ENCODE measurements at regions not wholly inside any gene's neighbourhood (a gene's known extent, or its start where the extent isn't known, plus 50 kb on each side); places are given as distances from the start of the nearest gene placed in this dataset.

- no peak overlapping the region for H3K4me3 ChIP-seq (ENCODE audit: low read length, poor library complexity, severe bottlenecking)
- H3K4me2 ChIP-seq (ENCODE audit: low read depth, low read length, poor library complexity, severe bottlenecking), result no peak overlapping the region
- TF ChIP-seq, protein P1, sequence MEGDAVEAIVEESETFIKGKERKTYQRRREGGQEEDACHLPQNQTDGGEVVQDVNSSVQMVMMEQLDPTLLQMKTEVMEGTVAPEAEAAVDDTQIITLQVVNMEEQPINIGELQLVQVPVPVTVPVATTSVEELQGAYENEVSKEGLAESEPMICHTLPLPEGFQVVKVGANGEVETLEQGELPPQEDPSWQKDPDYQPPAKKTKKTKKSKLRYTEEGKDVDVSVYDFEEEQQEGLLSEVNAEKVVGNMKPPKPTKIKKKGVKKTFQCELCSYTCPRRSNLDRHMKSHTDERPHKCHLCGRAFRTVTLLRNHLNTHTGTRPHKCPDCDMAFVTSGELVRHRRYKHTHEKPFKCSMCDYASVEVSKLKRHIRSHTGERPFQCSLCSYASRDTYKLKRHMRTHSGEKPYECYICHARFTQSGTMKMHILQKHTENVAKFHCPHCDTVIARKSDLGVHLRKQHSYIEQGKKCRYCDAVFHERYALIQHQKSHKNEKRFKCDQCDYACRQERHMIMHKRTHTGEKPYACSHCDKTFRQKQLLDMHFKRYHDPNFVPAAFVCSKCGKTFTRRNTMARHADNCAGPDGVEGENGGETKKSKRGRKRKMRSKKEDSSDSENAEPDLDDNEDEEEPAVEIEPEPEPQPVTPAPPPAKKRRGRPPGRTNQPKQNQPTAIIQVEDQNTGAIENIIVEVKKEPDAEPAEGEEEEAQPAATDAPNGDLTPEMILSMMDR (conservative IDR thresholded peaks at IDR 0.05; ENCODE audit: low read length), result no peak
- no peak for TF ChIP-seq EZH2phosphoT487 (IDR thresholded peaks at IDR 0.05; ENCODE audit: borderline replicate concordance)
- H3K36me3 ChIP-seq (ENCODE audit: insufficient read depth, low read length), result no peaks in the 10 kb centered on the region
- H3K9me3 ChIP-seq (ENCODE audit: insufficient read depth, low read depth, low read length), result no peaks in the 10 kb centered on the region
- no peaks in the 10 kb centered on the region for H3K4me1 ChIP-seq (ENCODE audit: insufficient read depth, low read length, poor library complexity, severe bottlenecking)
- no peak overlapping the region for H3K9ac ChIP-seq (ENCODE audit: low read depth, low read length, poor library complexity, severe bottlenecking)
- no peaks in the 10 kb centered on the region for H4K20me1 ChIP-seq (ENCODE audit: insufficient read depth, low read length, poor library complexity, severe bottlenecking)
- no peaks in the 10 kb centered on the region for H3K27me3 ChIP-seq (ENCODE audit: insufficient read depth, low read length, poor library complexity, severe bottlenecking)
- no peaks in the 10 kb centered on the region for H3K79me2 ChIP-seq (ENCODE audit: insufficient read depth, low read length)
- no peaks in the 10 kb centered on the region for H3K9me2 ChIP-seq (replicated peaks; ENCODE audit: low read depth, low read length)
- no peaks in the 10 kb centered on the region for H3F3A ChIP-seq (ENCODE audit: low read depth)
- no peak overlapping the region for H2AFZ ChIP-seq (ENCODE audit: low read length)
These were observed 343.7 kb downstream of the DHX15 start for GRCh38 chr4:24240655-24241054.

- TF ChIP-seq, protein P1 (conservative IDR thresholded peaks at IDR 0.05; ENCODE audit: low read length), result no peak
- TF ChIP-seq EZH2phosphoT487 (IDR thresholded peaks at IDR 0.05; ENCODE audit: borderline replicate concordance), result no peak
- Histone ChIP-seq H3K79me2 (ENCODE audit: insufficient read depth, low read length) (no peaks in the 10 kb centered on the region), H3K9me3 (ENCODE audit: insufficient read depth, low read depth, low read length) (no peaks in the 10 kb centered on the region), H3F3A (ENCODE audit: low read depth) (no peaks in the 10 kb centered on the region), H3K4me2 (ENCODE audit: low read depth, low read length, poor library complexity, severe bottlenecking) (no peak overlapping the region), H3K9ac (ENCODE audit: low read depth, low read length, poor library complexity, severe bottlenecking) (no peak overlapping the region), H3K9me2 (replicated peaks; ENCODE audit: low read depth, low read length) (no peaks in the 10 kb centered on the region), H3K4me1 (ENCODE audit: insufficient read depth, low read length, poor library complexity, severe bottlenecking) (no peaks in the 10 kb centered on the region), H3K4me3 (ENCODE audit: low read length, poor library complexity, severe bottlenecking) (no peak overlapping the region), H4K20me1 (ENCODE audit: insufficient read depth, low read length, poor library complexity, severe bottlenecking) (no peaks in the 10 kb centered on the region), H3K36me3 (ENCODE audit: insufficient read depth, low read length) (no peaks in the 10 kb centered on the region), H2AFZ (ENCODE audit: low read length) (no peak overlapping the region), H3K27me3 (ENCODE audit: insufficient read depth, low read length, poor library complexity, severe bottlenecking) (no peaks in the 10 kb centered on the region)
These were observed 346.6 kb downstream of the DHX15 start for GRCh38 chr4:24237709-24238108.

DNA sequence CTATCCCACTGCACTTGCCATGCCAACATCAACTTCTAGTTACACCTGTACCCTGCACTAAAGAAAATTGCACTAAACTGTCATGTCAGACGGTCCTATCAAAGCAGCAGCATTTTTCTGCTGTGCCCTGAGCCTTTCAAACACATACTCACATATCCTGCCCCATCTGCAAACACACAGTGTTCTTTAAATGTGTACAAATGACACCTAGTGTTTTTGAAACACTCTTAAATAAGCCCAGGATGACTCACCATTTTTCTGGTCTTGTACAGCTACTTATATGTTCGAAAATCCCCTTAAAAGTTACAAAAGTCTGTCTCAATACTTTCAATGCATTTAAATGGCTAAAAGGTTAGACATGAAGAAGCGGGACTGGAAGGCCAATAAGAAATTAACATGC lies 346.7 kb upstream of the PPARGC1A start:
- H3K36me3 ChIP-seq (ENCODE audit: insufficient read depth, low read length), result no peaks in the 10 kb centered on the region
- H2AFZ ChIP-seq (ENCODE audit: low read length), result no peak overlapping the region
- H3K9ac ChIP-seq (ENCODE audit: low read depth, low read length, poor library complexity, severe bottlenecking), result no peak overlapping the region
- TF ChIP-seq, protein P1 (conservative IDR thresholded peaks at IDR 0.05; ENCODE audit: low read length), result no peak
- H3K9me3 ChIP-seq (ENCODE audit: insufficient read depth, low read depth, low read length), result no peaks in the 10 kb centered on the region
- H3K9me2 ChIP-seq (replicated peaks; ENCODE audit: low read depth, low read length), result no peaks in the 10 kb centered on the region
- H4K20me1 ChIP-seq (ENCODE audit: insufficient read depth, low read length, poor library complexity, severe bottlenecking), result no peaks in the 10 kb centered on the region
- H3K4me3 ChIP-seq (ENCODE audit: low read length, poor library complexity, severe bottlenecking), result no peak overlapping the region
- no peak overlapping the region for H3K4me2 ChIP-seq (ENCODE audit: low read depth, low read length, poor library complexity, severe bottlenecking)
- no peaks in the 10 kb centered on the region for H3F3A ChIP-seq (ENCODE audit: low read depth)
- no peaks in the 10 kb centered on the region for H3K4me1 ChIP-seq (ENCODE audit: insufficient read depth, low read length, poor library complexity, severe bottlenecking)
- H3K79me2 ChIP-seq (ENCODE audit: insufficient read depth, low read length), result no peaks in the 10 kb centered on the region
- H3K27me3 ChIP-seq (ENCODE audit: insufficient read depth, low read length, poor library complexity, severe bottlenecking), result no peaks in the 10 kb centered on the region
